DOHH2 (cell line): ENCODE measurements at regions not wholly inside any gene's neighbourhood (a gene's known extent, or its start where the extent isn't known, plus 50 kb on each side); places are given as distances from the start of the nearest gene placed in this dataset.
A peak's percentile ranks its signal among the peaks of the same experiment; 100 is the strongest.

Experiments used
- H3F3A ChIP-seq: fragments of 200-600 bp; sonication (generic), shearing (Covaris generic); 2 replicates; pipeline ENCODE4 v1.6.0; 2016; ENCODE audit warnings: antibody characterized with exemption, mild to moderate bottlenecking; ENCODE audit not compliant: control insufficient read depth, insufficient read depth
- H3K27ac ChIP-seq: fragments of 200-600 bp; sonication (generic); 2 replicates; pipeline ENCODE4 v1.5.1; 2014; ENCODE audit warnings: low read depth, mild to moderate bottlenecking, low read length, moderate library complexity
- H3K27me3 ChIP-seq: fragments of 200-600 bp; sonication (generic); 2 replicates; pipeline ENCODE4 v1.6.1; 2014; ENCODE audit warnings: mild to moderate bottlenecking, low read length, mixed read lengths; ENCODE audit not compliant: control insufficient read depth
- H3K36me3 ChIP-seq: fragments of 200-600 bp; sonication (generic); 2 replicates; pipeline ENCODE4 v1.6.1; 2014; ENCODE audit warnings: mild to moderate bottlenecking, low read length, moderate library complexity, mixed read lengths; ENCODE audit not compliant: control insufficient read depth
- H3K4me1 ChIP-seq: fragments of 200-600 bp; sonication (generic); 2 replicates; pipeline ENCODE4 v1.6.1; 2014; ENCODE audit warnings: mild to moderate bottlenecking, low read length, mixed read lengths; ENCODE audit not compliant: control insufficient read depth
- H3K4me2 ChIP-seq: fragments of 200-600 bp; sonication (generic); 2 replicates; pipeline ENCODE4 v1.6.0; 2014; ENCODE audit warnings: mild to moderate bottlenecking, low read length, moderate library complexity
- H3K4me3 ChIP-seq: fragments of 200-600 bp; sonication (generic); 2 replicates; pipeline ENCODE4 v1.5.1; 2014; ENCODE audit warnings: mild to moderate bottlenecking, low read length, mixed read lengths
- H3K79me2 ChIP-seq: fragments of 200-600 bp; sonication (generic); 2 replicates; pipeline ENCODE4 v1.6.1; 2014; ENCODE audit warnings: mild to moderate bottlenecking, low read length, mixed read lengths; ENCODE audit not compliant: control insufficient read depth
- H3K9me2 ChIP-seq: fragments of 200-600 bp; sonication (generic); replicated peaks from 2 replicates; pipeline ENCODE4 v1.6.1; 2014; ENCODE audit warnings: mild to moderate bottlenecking, low read length, mixed read lengths; ENCODE audit not compliant: control insufficient read depth
- H3K9me3 ChIP-seq: fragments of 200-600 bp; sonication (generic); 2 replicates; pipeline ENCODE4 v1.6.1; 2014; ENCODE audit warnings: antibody characterized with exemption, low read length, mixed read lengths; ENCODE audit not compliant: control insufficient read depth, insufficient read depth
- H4K20me1 ChIP-seq: fragments of 200-600 bp; sonication (generic); 2 replicates; pipeline ENCODE4 v1.6.0; 2014; ENCODE audit warnings: low read depth, mild to moderate bottlenecking, antibody characterized with exemption, low read length, moderate library complexity; ENCODE audit not compliant: control insufficient read depth, insufficient read depth
- EZH2phosphoT487 ChIP-seq: fragments of 200-600 bp; sonication (generic); IDR thresholded peaks from 2 replicates; pipeline ENCODE4 v1.6.1; 2017; ENCODE audit warnings: borderline replicate concordance, mild to moderate bottlenecking, antibody characterized with exemption, low read length, moderate library complexity, mixed read lengths
- TF ChIP-seq, protein P1 (sequence below): fragments of 200-600 bp; sonication (generic); IDR thresholded peaks from one replicate; pipeline ENCODE4 v1.5.1; 2014; ENCODE audit warnings: antibody characterized with exemption, mild to moderate bottlenecking, low read depth, low read length; ENCODE audit not compliant: poor library complexity, severe bottlenecking

DNA sequence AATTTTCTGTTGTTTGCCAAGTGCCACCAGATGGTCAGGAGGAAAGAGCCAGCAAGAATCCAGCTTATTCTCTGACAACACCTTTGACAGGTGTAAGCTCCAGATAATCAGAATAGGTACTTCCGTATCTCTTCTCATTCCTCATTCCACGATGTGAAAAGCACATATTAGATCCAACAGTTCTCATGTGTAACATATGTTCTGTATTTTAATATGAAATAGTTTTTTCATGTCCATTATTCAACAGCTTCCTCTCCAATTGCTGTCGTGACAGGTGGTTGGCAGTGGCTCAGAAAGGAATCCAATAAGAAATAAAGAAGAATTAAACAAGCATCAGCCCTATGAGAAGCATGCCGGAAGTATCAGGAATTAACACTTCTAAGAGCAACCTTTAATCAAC lies 1624.7 kb downstream of the MRPL39 start:
- no peaks in the 10 kb centered on the region for H3F3A ChIP-seq
- no peaks in the 10 kb centered on the region for H3K9me3 ChIP-seq
- no peak overlapping the region for H3K4me3 ChIP-seq
- H3K4me2 ChIP-seq, result no peak overlapping the region
- no peaks in the 10 kb centered on the region for H3K9me2 ChIP-seq
- no peaks in the 10 kb centered on the region for H3K36me3 ChIP-seq
- H3K4me1 ChIP-seq, result no peaks in the 10 kb centered on the region
- no peak for TF ChIP-seq EZH2phosphoT487
- TF ChIP-seq, protein P1, sequence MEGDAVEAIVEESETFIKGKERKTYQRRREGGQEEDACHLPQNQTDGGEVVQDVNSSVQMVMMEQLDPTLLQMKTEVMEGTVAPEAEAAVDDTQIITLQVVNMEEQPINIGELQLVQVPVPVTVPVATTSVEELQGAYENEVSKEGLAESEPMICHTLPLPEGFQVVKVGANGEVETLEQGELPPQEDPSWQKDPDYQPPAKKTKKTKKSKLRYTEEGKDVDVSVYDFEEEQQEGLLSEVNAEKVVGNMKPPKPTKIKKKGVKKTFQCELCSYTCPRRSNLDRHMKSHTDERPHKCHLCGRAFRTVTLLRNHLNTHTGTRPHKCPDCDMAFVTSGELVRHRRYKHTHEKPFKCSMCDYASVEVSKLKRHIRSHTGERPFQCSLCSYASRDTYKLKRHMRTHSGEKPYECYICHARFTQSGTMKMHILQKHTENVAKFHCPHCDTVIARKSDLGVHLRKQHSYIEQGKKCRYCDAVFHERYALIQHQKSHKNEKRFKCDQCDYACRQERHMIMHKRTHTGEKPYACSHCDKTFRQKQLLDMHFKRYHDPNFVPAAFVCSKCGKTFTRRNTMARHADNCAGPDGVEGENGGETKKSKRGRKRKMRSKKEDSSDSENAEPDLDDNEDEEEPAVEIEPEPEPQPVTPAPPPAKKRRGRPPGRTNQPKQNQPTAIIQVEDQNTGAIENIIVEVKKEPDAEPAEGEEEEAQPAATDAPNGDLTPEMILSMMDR, result no peak
- H3K79me2 ChIP-seq, result no peaks in the 10 kb centered on the region
- no peaks in the 10 kb centered on the region for H4K20me1 ChIP-seq
- H3K27ac ChIP-seq, result no peak overlapping the region
- H3K27me3 ChIP-seq, result no peaks in the 10 kb centered on the region

DNA sequence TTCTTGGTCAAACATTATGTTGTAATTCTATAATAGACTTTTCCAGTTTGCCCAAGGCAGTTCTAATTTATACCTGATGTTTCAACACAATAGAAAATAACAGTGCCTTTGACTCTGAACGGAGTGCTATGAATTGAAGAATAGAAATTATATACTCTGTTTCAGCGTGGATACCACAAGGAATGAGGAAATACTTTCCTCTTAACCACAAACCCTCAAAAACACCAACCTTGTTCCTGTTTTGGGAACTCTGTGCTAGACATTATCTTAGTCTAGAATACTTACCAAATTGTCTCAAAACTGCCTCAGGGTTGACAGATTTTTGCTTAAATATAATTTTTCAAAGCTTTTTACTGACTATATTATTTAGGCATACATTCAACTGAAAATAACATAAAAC lies 1629.3 kb downstream of the MRPL39 start:
- no peak overlapping the region for H3K4me3 ChIP-seq
- H3K9me3 ChIP-seq, result no peaks in the 10 kb centered on the region
- H3K27me3 ChIP-seq, result no peaks in the 10 kb centered on the region
- no peak for TF ChIP-seq EZH2phosphoT487
- TF ChIP-seq, protein P1, result no peak
- H3K79me2 ChIP-seq, result no peaks in the 10 kb centered on the region
- H3K4me1 ChIP-seq, result no peaks in the 10 kb centered on the region
- H3K36me3 ChIP-seq, result no peaks in the 10 kb centered on the region
- H4K20me1 ChIP-seq, result no peaks in the 10 kb centered on the region
- H3K9me2 ChIP-seq, result no peaks in the 10 kb centered on the region
- H3F3A ChIP-seq, result no peaks in the 10 kb centered on the region
- no peak overlapping the region for H3K27ac ChIP-seq
- no peak overlapping the region for H3K4me2 ChIP-seq

DNA sequence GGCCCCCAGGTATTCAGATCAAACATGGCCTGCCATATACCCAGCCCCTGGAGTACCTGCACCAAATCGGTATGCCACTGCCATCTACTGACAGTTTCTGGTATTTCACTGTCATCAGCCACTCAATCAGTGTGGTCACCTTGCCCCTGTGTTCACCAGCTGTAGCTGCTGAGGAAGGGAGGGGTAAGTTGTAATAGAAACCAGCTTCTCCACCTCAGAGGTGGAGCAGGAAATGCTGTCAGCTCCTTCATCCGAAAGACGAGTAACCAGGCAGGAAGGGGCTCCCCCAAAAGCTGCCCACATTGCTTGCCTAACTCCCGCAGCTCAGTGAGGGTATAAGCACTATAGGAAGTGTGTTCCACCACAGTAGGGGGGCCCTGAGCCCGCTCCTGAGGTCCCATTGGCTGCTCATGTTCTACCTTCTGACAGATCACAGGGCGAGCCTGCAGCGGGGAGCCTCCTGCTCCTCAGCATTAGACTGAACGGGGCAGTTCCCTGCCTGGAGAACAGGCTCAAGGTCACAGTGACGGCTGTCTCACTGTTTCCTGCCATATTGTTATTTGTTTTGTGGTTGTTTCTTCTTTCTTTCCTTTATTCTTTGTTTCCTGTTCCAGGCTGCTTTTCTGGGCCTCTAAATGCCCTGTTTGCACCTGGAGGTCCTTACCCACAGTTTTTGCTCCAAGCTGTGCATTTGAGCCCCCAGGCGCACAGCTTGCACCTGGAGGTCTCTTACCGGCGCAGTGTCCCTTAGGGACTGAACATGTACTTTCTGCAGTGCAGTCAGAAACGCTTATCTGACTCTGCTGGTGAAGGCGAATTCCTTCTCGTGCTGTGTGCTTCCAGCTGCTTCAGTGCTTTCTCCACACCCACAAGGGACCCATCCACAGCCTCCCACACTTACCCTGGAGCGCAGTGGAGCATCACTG lies 1638.3 kb downstream of the MRPL39 start:
- no peaks in the 10 kb centered on the region for H3F3A ChIP-seq
- no peaks in the 10 kb centered on the region; the same call in 1 of the 2 replicates for H3K9me3 ChIP-seq
- H3K9me2 ChIP-seq, result no peaks in the 10 kb centered on the region
- H3K4me1 ChIP-seq, result no peaks in the 10 kb centered on the region
- peak overlapping the region; percentile 22; the same call in 1 of the 2 replicates for H3K4me2 ChIP-seq
- no peak overlapping the region for H3K4me3 ChIP-seq
- H4K20me1 ChIP-seq, result no peaks in the 10 kb centered on the region
- no peaks in the 10 kb centered on the region for H3K79me2 ChIP-seq
- H3K27ac ChIP-seq, result no peak overlapping the region
- H3K36me3 ChIP-seq, result no peaks in the 10 kb centered on the region
- no peaks in the 10 kb centered on the region for H3K27me3 ChIP-seq
- no peak for TF ChIP-seq EZH2phosphoT487
- TF ChIP-seq, protein P1, result peak; percentile 81
